ENCODE measurements at regions not wholly inside any gene's neighbourhood (a gene's known extent, or its start where the extent isn't known, plus 50 kb on each side); places are given as distances from the start of the nearest gene placed in this dataset.

- Mint-ChIP-seq H3K27me3 (ENCODE audit: low read depth in 2 of 2) (peaks cover 3 to 9% of the 10 kb centered on the region in 2 donors), H3K4me3 (no peak overlapping the region), H3K9me3 (no peaks in the 10 kb centered on the region), H3K36me3 (no peaks in the 10 kb centered on the region), H3K27ac (peak overlapping the region; percentile 70 to 79), H3K4me1 (peaks cover 35 to 41% of the 10 kb centered on the region in 2 donors)
- peaks cover 36% of the 10 kb centered on the region for H3K4me1 ChIP-seq (ENCODE audit: control insufficient read depth, insufficient read depth, low read length)
- H3K36me3 ChIP-seq (ENCODE audit: control insufficient read depth, insufficient read depth, low read length), result no peaks in the 10 kb centered on the region
- DNase-seq (no peak), ATAC-seq (no peak)
- no peak for TF ChIP-seq CTCF (IDR thresholded peaks at IDR 0.05)
- intact Hi-C loops (cut with micrococcal nuclease), result no loop called here
- WGBS (ENCODE audit: insufficient coverage), result over 99% methylated on average over 6 of the region's 6 CpGs
- no peaks in the 10 kb centered on the region for H3K9me3 ChIP-seq (ENCODE audit: control insufficient read depth, insufficient read depth, low read length)
- no peak overlapping the region for H3K4me3 ChIP-seq (ENCODE audit: low read length)
- no peaks in the 10 kb centered on the region for H3K27me3 ChIP-seq (ENCODE audit: control insufficient read depth, insufficient read depth, low read length)
- no peak overlapping the region for H3K27ac ChIP-seq (ENCODE audit: low read length)
Observed at GRCh38 chr21:35226328-35226727, 177.2 kb upstream of the RUNX1 start.

DNA sequence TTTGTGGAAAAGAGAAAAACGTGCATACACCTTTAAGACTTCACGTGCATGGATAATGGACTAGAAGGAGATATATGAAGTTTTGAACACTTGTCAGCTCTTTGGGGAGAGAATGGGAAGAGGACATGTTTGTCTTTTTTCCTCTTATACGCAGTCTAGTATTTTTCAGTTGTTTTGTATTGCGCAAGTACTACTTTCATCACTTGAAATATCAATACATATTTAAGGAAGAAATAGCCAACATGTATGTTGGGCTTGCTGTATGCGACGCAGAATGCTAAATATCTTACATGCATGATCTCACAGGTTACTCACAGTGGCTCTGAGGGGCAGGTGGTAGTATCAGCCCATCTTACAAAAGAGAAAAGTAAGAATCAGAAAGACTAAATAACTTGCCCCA lies 176.5 kb upstream of the RUNX1 start:
- no peak overlapping the region for H3K4me3 ChIP-seq (ENCODE audit: low read length)
- no peak for DNase-seq
- no peak overlapping the region for H3K27ac Mint-ChIP-seq
- H3K27me3 ChIP-seq (ENCODE audit: control insufficient read depth, insufficient read depth, low read length), result no peaks in the 10 kb centered on the region
- H3K4me1 Mint-ChIP-seq, result peaks cover 35 to 49% of the 10 kb centered on the region in 2 donors
- no peak for TF ChIP-seq CTCF (IDR thresholded peaks at IDR 0.05)
- no peaks in the 10 kb centered on the region for H3K9me3 ChIP-seq (ENCODE audit: control insufficient read depth, insufficient read depth, low read length)
- intact Hi-C loops (cut with micrococcal nuclease), result no loop called here
- H3K4me1 ChIP-seq (ENCODE audit: control insufficient read depth, insufficient read depth, low read length), result peaks cover 36% of the 10 kb centered on the region
- H3K9me3 Mint-ChIP-seq, result no peaks in the 10 kb centered on the region
- no peak overlapping the region for H3K27ac ChIP-seq (ENCODE audit: low read length)
- no peaks in the 10 kb centered on the region for H3K36me3 ChIP-seq (ENCODE audit: control insufficient read depth, insufficient read depth, low read length)
- no peak for ATAC-seq
- H3K36me3 Mint-ChIP-seq, result no peaks in the 10 kb centered on the region
- WGBS (ENCODE audit: insufficient coverage), result 97% methylated on average over 4 of the region's 6 CpGs
- H3K27me3 Mint-ChIP-seq (ENCODE audit: low read depth in 2 of 2), result peaks cover 3 to 9% of the 10 kb centered on the region in 2 donors
- no peak overlapping the region for H3K4me3 Mint-ChIP-seq

GRCh38 chr21:35223480-35224156 lies 174.5 kb upstream of the RUNX1 start:
- intact Hi-C loops (cut with micrococcal nuclease), result loop anchor here (2.0 to 5.0 kb wide), 2 partner anchors 173 to 336 kb away; no protein-coding TSS in a partner anchor
- Mint-ChIP-seq H3K27me3 (ENCODE audit: low read depth in 2 of 2) (peaks cover 3 to 9% of the 10 kb centered on the region in 2 donors), H3K36me3 (no peaks in the 10 kb centered on the region), H3K4me1 (peaks cover 35 to 59% of the 10 kb centered on the region in 2 donors), H3K4me3 (no peak overlapping the region), H3K27ac (peak overlapping the region in 1 of 2 donors; percentile 79), H3K9me3 (no peaks in the 10 kb centered on the region)
- 88% methylated on average over 6 of the region's 6 CpGs for WGBS (ENCODE audit: insufficient coverage)
- Histone ChIP-seq H3K4me3 (ENCODE audit: low read length) (no peak overlapping the region), H3K9me3 (ENCODE audit: control insufficient read depth, insufficient read depth, low read length) (no peaks in the 10 kb centered on the region), H3K36me3 (ENCODE audit: control insufficient read depth, insufficient read depth, low read length) (no peaks in the 10 kb centered on the region), H3K4me1 (ENCODE audit: control insufficient read depth, insufficient read depth, low read length) (peaks cover 36% of the 10 kb centered on the region), H3K27ac (ENCODE audit: low read length) (no peak overlapping the region), H3K27me3 (ENCODE audit: control insufficient read depth, insufficient read depth, low read length) (no peaks in the 10 kb centered on the region)
- no peak for DNase-seq
- ATAC-seq, result no peak
- TF ChIP-seq CTCF (IDR thresholded peaks at IDR 0.05), result no peak

- DNase-seq (peak in 1 of 2 donors; percentile 32), ATAC-seq (peak; percentile 38 to 70 (median 63))
- Mint-ChIP-seq H3K27ac (peak overlapping the region; percentile 5 to 79), H3K27me3 (ENCODE audit: low read depth in 2 of 2) (peaks cover 0 to 4% of the 10 kb centered on the region in 2 donors), H3K4me3 (peak overlapping the region; percentile 26), H3K9me3 (no peaks in the 10 kb centered on the region), H3K4me1 (peaks cover 31 to 54% of the 10 kb centered on the region in 2 donors), H3K36me3 (no peaks in the 10 kb centered on the region)
- no peak overlapping the region for H3K4me3 ChIP-seq (ENCODE audit: low read length)
- no peak for TF ChIP-seq CTCF (IDR thresholded peaks at IDR 0.05)
- no peak overlapping the region for H3K27ac ChIP-seq (ENCODE audit: low read length)
- H3K4me1 ChIP-seq (ENCODE audit: control insufficient read depth, insufficient read depth, low read length), result peaks cover 30% of the 10 kb centered on the region
- 3% methylated on average over 3 of the region's 3 CpGs for WGBS (ENCODE audit: insufficient coverage)
- no peaks in the 10 kb centered on the region for H3K36me3 ChIP-seq (ENCODE audit: control insufficient read depth, insufficient read depth, low read length)
- H3K9me3 ChIP-seq (ENCODE audit: control insufficient read depth, insufficient read depth, low read length), result no peaks in the 10 kb centered on the region
- intact Hi-C loops (cut with micrococcal nuclease), result loop anchor here (2.0 to 5.0 kb wide), 2 partner anchors 172 to 335 kb away; no protein-coding TSS in a partner anchor
- no peaks in the 10 kb centered on the region for H3K27me3 ChIP-seq (ENCODE audit: control insufficient read depth, insufficient read depth, low read length)
Observed at GRCh38 chr21:35222541-35222941, 173.4 kb upstream of the RUNX1 start.

All from natural killer cell (primary cell).